NCI-H1048 (cell line): ENCODE measurements at regions not wholly inside any gene's neighbourhood (a gene's known extent, or its start where the extent isn't known, plus 50 kb on each side); places are given as distances from the start of the nearest gene placed in this dataset.
"Not testable (repeated sequence)": the region's sequence is repeated elsewhere in the genome, so short reads cannot be mapped to it uniquely, and the experiment has no call there.

Experiments
- DNase-seq: peaks from one replicate; lab custom pipeline; 2025; lab: John Stamatoyannopoulos, UW

- DNase-seq = no peak
These were observed 1532.3 kb downstream of the PCDH9 start for GRCh38 chr13:65697843-65698242.

GRCh38 chr13:65679240-65679639, 1550.9 kb downstream of the PCDH9 start:
- DNase-seq = no peak

GRCh38 chr13:65677906-65678305, 1552.2 kb downstream of the PCDH9 start:
- no peak for DNase-seq

GRCh38 chr13:65675383-65675782, 1554.8 kb downstream of the PCDH9 start:
- not testable (repeated sequence) for DNase-seq

- DNase-seq = no peak
These were observed 1560.0 kb downstream of the PCDH9 start for GRCh38 chr13:65670014-65670625.

GRCh38 chr13:65660731-65661130, 1569.4 kb downstream of the PCDH9 start:
- DNase-seq = no peak

GRCh38 chr13:65656740-65657329, 1573.3 kb downstream of the PCDH9 start:
- DNase-seq = no peak

GRCh38 chr13:65653613-65654012, 1576.5 kb downstream of the PCDH9 start:
- DNase-seq = no peak

GRCh38 chr13:65650321-65650720, 1579.8 kb downstream of the PCDH9 start:
- DNase-seq = no peak

- DNase-seq = no peak
These were observed 1587.1 kb downstream of the PCDH9 start for GRCh38 chr13:65642996-65643395.

GRCh38 chr13:65642301-65642700, 1587.8 kb downstream of the PCDH9 start:
- no peak for DNase-seq

GRCh38 chr13:65638572-65639168, 1591.5 kb downstream of the PCDH9 start:
- DNase-seq = no peak

GRCh38 chr13:65633806-65634205, 1596.3 kb downstream of the PCDH9 start:
- no peak for DNase-seq

- DNase-seq = no peak
These were observed 1599.1 kb downstream of the PCDH9 start for GRCh38 chr13:65631078-65631477.

GRCh38 chr13:65629926-65630325, 1600.2 kb downstream of the PCDH9 start:
- no peak for DNase-seq

GRCh38 chr13:65623148-65623547, 1607.0 kb downstream of the PCDH9 start:
- DNase-seq = no peak

GRCh38 chr13:65615506-65615905, 1614.6 kb downstream of the PCDH9 start:
- DNase-seq = no peak

- no peak for DNase-seq
These were observed 1617.1 kb downstream of the PCDH9 start for GRCh38 chr13:65613004-65613403.

- no peak for DNase-seq
These were observed 1620.8 kb downstream of the PCDH9 start for GRCh38 chr13:65609350-65609749.

- no peak for DNase-seq
These were observed 1623.5 kb downstream of the PCDH9 start for GRCh38 chr13:65606622-65607021.

GRCh38 chr13:65605396-65605795, 1624.7 kb downstream of the PCDH9 start:
- DNase-seq = no peak

- no peak for DNase-seq
These were observed 1627.0 kb downstream of the PCDH9 start for GRCh38 chr13:65603160-65603559.

GRCh38 chr13:65601855-65602254, 1628.3 kb downstream of the PCDH9 start:
- no peak for DNase-seq

GRCh38 chr13:65600702-65601101, 1629.4 kb downstream of the PCDH9 start:
- DNase-seq = no peak
